ENCODE measurements at regions not wholly inside any gene's neighbourhood (a gene's known extent, or its start where the extent isn't known, plus 50 kb on each side); places are given as distances from the start of the nearest gene placed in this dataset.

DNA sequence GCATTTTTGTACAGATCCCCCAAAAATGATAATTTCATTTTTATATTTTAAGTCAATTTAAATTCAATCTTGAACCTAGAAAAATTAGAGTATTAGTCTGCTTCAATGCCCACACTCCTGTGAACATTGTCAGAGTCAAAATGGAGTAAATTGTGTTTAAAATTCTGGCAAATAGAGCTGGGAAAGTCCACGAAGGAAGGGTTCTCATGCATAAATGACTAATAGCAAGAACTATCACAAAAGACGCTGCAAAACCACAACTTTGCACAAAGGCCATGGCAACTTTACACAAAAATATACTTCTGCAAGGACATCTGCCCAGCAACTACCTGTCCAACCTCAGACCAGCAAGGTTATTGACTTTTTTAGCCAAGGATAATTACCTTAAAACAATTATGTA, 203.2 kb upstream of the SMLR1 start:
- H3K27me3 ChIP-seq (ENCODE audit: insufficient read depth, low read length): no peaks in the 10 kb centered on the region
- WGBS (ENCODE audit: extremely low coverage, insufficient coverage, insufficient read length): no CpG with 5 or more reads among the region's 2 CpGs
- no peak overlapping the region for H2BK12ac ChIP-seq (ENCODE audit: low read length)
- no peak overlapping the region for H3K4me2 ChIP-seq (ENCODE audit: low read length)
- no peak overlapping the region for H2BK5ac ChIP-seq (ENCODE audit: low read depth, low read length, poor library complexity)
- no peak overlapping the region for H4K8ac ChIP-seq (ENCODE audit: low read depth, low read length)
- no peaks in the 10 kb centered on the region for H3K9me3 ChIP-seq (ENCODE audit: insufficient read depth, low read depth, low read length)
- H3K36me3 ChIP-seq (ENCODE audit: control insufficient read depth in 1 of 2, insufficient read depth in 2 of 2, low read length in 2 of 2): no peaks in the 10 kb centered on the region
- H3K23ac ChIP-seq (ENCODE audit: low read length): no peak overlapping the region
- no peak overlapping the region for H2BK120ac ChIP-seq (ENCODE audit: insufficient read depth, low read length, poor library complexity)
- H3K4ac ChIP-seq (ENCODE audit: low read depth, low read length): no peak overlapping the region
- no peak for DNase-seq
- H3K27ac ChIP-seq (ENCODE audit: low read depth, low read length): no peak overlapping the region
- H3K79me2 ChIP-seq (ENCODE audit: control insufficient read depth, insufficient read depth, low read length, poor library complexity): no peaks in the 10 kb centered on the region
- no peak overlapping the region for H3K18ac ChIP-seq (ENCODE audit: low read length)
- no peak overlapping the region for H3K14ac ChIP-seq (ENCODE audit: low read length)
- no peak overlapping the region for H2AK5ac ChIP-seq (ENCODE audit: low read length)
- H3K79me1 ChIP-seq (ENCODE audit: low read length): no peaks in the 10 kb centered on the region
- H4K91ac ChIP-seq (ENCODE audit: low read depth, low read length): no peak overlapping the region
- H3K4me1 ChIP-seq (ENCODE audit: control insufficient read depth in 1 of 2, insufficient read depth in 2 of 2, low read length in 2 of 2): no peaks in the 10 kb centered on the region
- H2AFZ ChIP-seq (ENCODE audit: insufficient read depth, low read length, poor library complexity): no peak overlapping the region
- no peak overlapping the region for H4K12ac ChIP-seq (ENCODE audit: low read depth, low read length)
- H3K4me3 ChIP-seq (ENCODE audit: low read depth, low read length): no peak overlapping the region
- no peak overlapping the region for H3K9ac ChIP-seq (ENCODE audit: low read length)

DNA sequence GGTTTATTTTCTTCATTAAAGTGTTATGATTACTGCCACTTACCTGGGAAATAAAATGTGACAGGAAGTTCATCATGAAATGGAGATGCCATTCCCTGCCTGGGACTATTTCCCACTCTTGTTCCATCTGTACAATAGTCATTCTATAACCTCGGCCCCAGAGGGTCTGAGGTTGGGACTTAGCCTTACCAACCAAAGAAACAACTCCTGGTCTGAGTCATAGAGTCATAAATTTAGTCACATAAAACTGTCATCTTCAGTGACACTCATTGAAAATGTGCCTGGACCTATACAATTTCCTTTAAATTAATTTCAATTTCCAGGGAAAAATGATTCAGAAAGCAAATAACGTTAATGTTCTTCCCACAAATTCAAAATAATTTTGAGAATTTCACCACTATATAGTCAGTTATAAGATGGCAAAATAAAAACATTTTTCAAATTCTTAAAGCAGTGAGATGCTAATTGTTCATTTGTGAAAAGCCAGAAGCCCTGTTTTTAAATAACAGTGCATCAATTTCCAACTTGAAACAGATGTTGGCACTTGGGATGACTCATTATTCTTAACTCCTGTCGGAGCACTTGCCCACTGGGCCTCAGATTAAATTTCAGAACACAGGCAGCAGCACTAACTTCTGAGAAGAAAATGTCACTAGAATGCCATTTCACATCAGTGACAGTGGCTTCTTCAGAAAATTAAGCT, 201.2 kb upstream of the SMLR1 start:
- no peaks in the 10 kb centered on the region for H3K9me3 ChIP-seq (ENCODE audit: insufficient read depth, low read depth, low read length)
- H4K12ac ChIP-seq (ENCODE audit: low read depth, low read length): no peak overlapping the region
- no peak overlapping the region for H2BK120ac ChIP-seq (ENCODE audit: insufficient read depth, low read length, poor library complexity)
- H3K79me1 ChIP-seq (ENCODE audit: low read length): no peaks in the 10 kb centered on the region
- no peak overlapping the region for H3K27ac ChIP-seq (ENCODE audit: low read depth, low read length)
- H3K4ac ChIP-seq (ENCODE audit: low read depth, low read length): no peak overlapping the region
- no peak overlapping the region for H3K4me3 ChIP-seq (ENCODE audit: low read depth, low read length)
- no CpG with 5 or more reads among the region's 3 CpGs for WGBS (ENCODE audit: extremely low coverage, insufficient coverage, insufficient read length)
- H3K18ac ChIP-seq (ENCODE audit: low read length): no peak overlapping the region
- H2BK12ac ChIP-seq (ENCODE audit: low read length): no peak overlapping the region
- H3K14ac ChIP-seq (ENCODE audit: low read length): no peak overlapping the region
- H3K27me3 ChIP-seq (ENCODE audit: insufficient read depth, low read length): no peaks in the 10 kb centered on the region
- H3K36me3 ChIP-seq (ENCODE audit: control insufficient read depth in 1 of 2, insufficient read depth in 2 of 2, low read length in 2 of 2): no peaks in the 10 kb centered on the region
- peak overlapping the region; percentile 36 for H3K4me2 ChIP-seq (ENCODE audit: low read length)
- H2AFZ ChIP-seq (ENCODE audit: insufficient read depth, low read length, poor library complexity): no peak overlapping the region
- no peaks in the 10 kb centered on the region for H3K79me2 ChIP-seq (ENCODE audit: control insufficient read depth, insufficient read depth, low read length, poor library complexity)
- H2BK5ac ChIP-seq (ENCODE audit: low read depth, low read length, poor library complexity): no peak overlapping the region
- H4K8ac ChIP-seq (ENCODE audit: low read depth, low read length): no peak overlapping the region
- H3K23ac ChIP-seq (ENCODE audit: low read length): no peak overlapping the region
- no peak overlapping the region for H4K91ac ChIP-seq (ENCODE audit: low read depth, low read length)
- H2AK5ac ChIP-seq (ENCODE audit: low read length): no peak overlapping the region
- no peak for DNase-seq
- no peaks in the 10 kb centered on the region for H3K4me1 ChIP-seq (ENCODE audit: control insufficient read depth in 1 of 2, insufficient read depth in 2 of 2, low read length in 2 of 2)
- H3K9ac ChIP-seq (ENCODE audit: low read length): no peak overlapping the region

DNA sequence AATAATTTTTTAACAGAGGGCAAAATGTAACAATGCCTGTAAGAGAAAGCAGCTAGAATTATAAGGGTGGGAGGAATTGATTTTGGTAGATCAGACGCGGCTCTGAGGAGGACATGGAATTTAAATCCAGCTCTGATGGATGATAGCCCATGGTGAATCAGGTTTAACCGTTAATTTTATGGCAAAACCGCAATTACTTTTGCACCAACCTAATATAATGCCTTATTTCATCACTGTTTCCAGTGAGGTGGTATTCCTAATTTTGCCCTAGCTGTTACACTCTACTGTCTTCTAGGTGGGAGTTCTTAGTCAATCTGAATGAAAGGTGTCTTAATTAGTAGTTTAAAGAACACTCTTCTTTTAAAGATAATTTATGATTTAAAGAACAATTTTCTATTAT, 198.3 kb upstream of the SMLR1 start:
- H3K4me3 ChIP-seq (ENCODE audit: low read depth, low read length): no peak overlapping the region

DNA sequence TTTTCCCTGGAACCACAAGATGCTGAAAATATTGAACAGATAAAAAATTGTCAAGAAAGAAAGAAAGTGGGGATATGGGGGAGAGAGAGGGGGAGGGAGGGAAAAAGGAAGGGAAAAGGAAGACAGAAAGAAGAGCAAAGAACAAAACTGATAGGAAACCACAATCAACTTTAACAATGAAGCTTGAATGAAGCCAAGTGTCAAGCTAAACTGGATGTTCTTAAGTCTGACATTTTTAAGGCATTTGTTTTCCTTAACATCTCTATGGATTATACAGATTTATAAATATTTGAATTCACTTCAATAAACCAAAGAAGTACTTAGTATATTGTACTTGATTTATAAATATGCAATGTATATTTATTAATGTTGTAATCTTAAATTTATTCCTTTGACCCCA, 197.6 kb upstream of the SMLR1 start:
- Histone ChIP-seq H3K36me3 (ENCODE audit: control insufficient read depth in 1 of 2, insufficient read depth in 2 of 2, low read length in 2 of 2) (no peaks in the 10 kb centered on the region), H3K23ac (ENCODE audit: low read length) (no peak overlapping the region), H3K4me3 (ENCODE audit: low read depth, low read length) (no peak overlapping the region), H3K79me2 (ENCODE audit: control insufficient read depth, insufficient read depth, low read length, poor library complexity) (no peaks in the 10 kb centered on the region), H2AFZ (ENCODE audit: insufficient read depth, low read length, poor library complexity) (no peak overlapping the region), H2BK120ac (ENCODE audit: insufficient read depth, low read length, poor library complexity) (no peak overlapping the region), H3K4ac (ENCODE audit: low read depth, low read length) (no peak overlapping the region), H2BK12ac (ENCODE audit: low read length) (no peak overlapping the region), H2BK5ac (ENCODE audit: low read depth, low read length, poor library complexity) (no peak overlapping the region), H4K12ac (ENCODE audit: low read depth, low read length) (no peak overlapping the region), H3K9ac (ENCODE audit: low read length) (no peak overlapping the region), H3K79me1 (ENCODE audit: low read length) (no peaks in the 10 kb centered on the region), H3K4me2 (ENCODE audit: low read length) (no peak overlapping the region), H3K18ac (ENCODE audit: low read length) (no peak overlapping the region), H3K27me3 (ENCODE audit: insufficient read depth, low read length) (no peaks in the 10 kb centered on the region), H2AK5ac (ENCODE audit: low read length) (no peak overlapping the region), H4K8ac (ENCODE audit: low read depth, low read length) (no peak overlapping the region), H3K27ac (ENCODE audit: low read depth, low read length) (no peak overlapping the region), H3K4me1 (ENCODE audit: control insufficient read depth in 1 of 2, insufficient read depth in 2 of 2, low read length in 2 of 2) (no peaks in the 10 kb centered on the region), H3K9me3 (ENCODE audit: insufficient read depth, low read depth, low read length) (no peaks in the 10 kb centered on the region), H4K91ac (ENCODE audit: low read depth, low read length) (no peak overlapping the region), H3K14ac (ENCODE audit: low read length) (no peak overlapping the region)
- DNase-seq: no peak

More for the DNA sequence above, 198.3 kb upstream of the SMLR1 start:
- H4K91ac ChIP-seq (ENCODE audit: low read depth, low read length): no peak overlapping the region
- H3K23ac ChIP-seq (ENCODE audit: low read length): no peak overlapping the region
- no peaks in the 10 kb centered on the region for H3K27me3 ChIP-seq (ENCODE audit: insufficient read depth, low read length)
- no peaks in the 10 kb centered on the region for H3K4me1 ChIP-seq (ENCODE audit: control insufficient read depth in 1 of 2, insufficient read depth in 2 of 2, low read length in 2 of 2)
- H3K14ac ChIP-seq (ENCODE audit: low read length): no peak overlapping the region
- no peak for DNase-seq
- no peaks in the 10 kb centered on the region for H3K79me2 ChIP-seq (ENCODE audit: control insufficient read depth, insufficient read depth, low read length, poor library complexity)
- no peak overlapping the region for H3K18ac ChIP-seq (ENCODE audit: low read length)
- no peak overlapping the region for H4K8ac ChIP-seq (ENCODE audit: low read depth, low read length)
- no peak overlapping the region for H2AK5ac ChIP-seq (ENCODE audit: low read length)
- no peak overlapping the region for H3K27ac ChIP-seq (ENCODE audit: low read depth, low read length)
- H2BK5ac ChIP-seq (ENCODE audit: low read depth, low read length, poor library complexity): no peak overlapping the region
- H3K4me2 ChIP-seq (ENCODE audit: low read length): no peak overlapping the region
- no peak overlapping the region for H2BK120ac ChIP-seq (ENCODE audit: insufficient read depth, low read length, poor library complexity)
- H3K9me3 ChIP-seq (ENCODE audit: insufficient read depth, low read depth, low read length): no peaks in the 10 kb centered on the region
- H3K4ac ChIP-seq (ENCODE audit: low read depth, low read length): no peak overlapping the region
- H2AFZ ChIP-seq (ENCODE audit: insufficient read depth, low read length, poor library complexity): no peak overlapping the region
- no peak overlapping the region for H2BK12ac ChIP-seq (ENCODE audit: low read length)
- H4K12ac ChIP-seq (ENCODE audit: low read depth, low read length): no peak overlapping the region
- no peaks in the 10 kb centered on the region for H3K36me3 ChIP-seq (ENCODE audit: control insufficient read depth in 1 of 2, insufficient read depth in 2 of 2, low read length in 2 of 2)
- no peaks in the 10 kb centered on the region for H3K79me1 ChIP-seq (ENCODE audit: low read length)
- WGBS (ENCODE audit: extremely low coverage, insufficient coverage, insufficient read length): no CpG with 5 or more reads among the region's 4 CpGs
- no peak overlapping the region for H3K9ac ChIP-seq (ENCODE audit: low read length)

Data from trophoblast cell (in vitro differentiated cells and primary cell).